ENCODE measurements at regions not wholly inside any gene's neighbourhood (a gene's known extent, or its start where the extent isn't known, plus 50 kb on each side); places are given as distances from the start of the nearest gene placed in this dataset.

GRCh38 chr2:41500895-41501294 is 546.9 kb upstream of the PKDCC start:
- no peak for TF ChIP-seq CTCF (conservative IDR thresholded peaks at IDR 0.05)
- no peak for TF ChIP-seq ZFX (IDR thresholded peaks at IDR 0.05)
- H3K27ac ChIP-seq = no peak overlapping the region

GRCh38 chr2:41502752-41503151 is 545.1 kb upstream of the PKDCC start:
- TF ChIP-seq ZFX (IDR thresholded peaks at IDR 0.05) (no peak), CTCF (conservative IDR thresholded peaks at IDR 0.05) (no peak)

GRCh38 chr2:41504532-41504931 is 543.3 kb upstream of the PKDCC start:
- no peak for TF ChIP-seq CTCF (conservative IDR thresholded peaks at IDR 0.05)
- no peak for TF ChIP-seq ZFX (IDR thresholded peaks at IDR 0.05)
- no peak overlapping the region for H3K27ac ChIP-seq

More at GRCh38 chr2:41502752-41503151, 545.1 kb upstream of the PKDCC start:
- H3K27ac ChIP-seq = no peak overlapping the region

- no peak overlapping the region for H3K27ac ChIP-seq
Measured at GRCh38 chr2:41510108-41510507, 537.7 kb upstream of the PKDCC start.

GRCh38 chr2:41521211-41521610 is 526.6 kb upstream of the PKDCC start:
- TF ChIP-seq CTCF (conservative IDR thresholded peaks at IDR 0.05) (no peak), ZFX (IDR thresholded peaks at IDR 0.05) (no peak)

More at GRCh38 chr2:41510108-41510507, 537.7 kb upstream of the PKDCC start:
- TF ChIP-seq ZFX (IDR thresholded peaks at IDR 0.05) = no peak
- TF ChIP-seq CTCF (conservative IDR thresholded peaks at IDR 0.05) = no peak

GRCh38 chr2:41527525-41528323 is 520.1 kb upstream of the PKDCC start:
- H3K27ac ChIP-seq = no peak overlapping the region
- TF ChIP-seq ZFX (IDR thresholded peaks at IDR 0.05) (no peak), CTCF (conservative IDR thresholded peaks at IDR 0.05) (no peak)

More at GRCh38 chr2:41521211-41521610, 526.6 kb upstream of the PKDCC start:
- no peak overlapping the region for H3K27ac ChIP-seq

GRCh38 chr2:41535575-41535974 is 512.2 kb upstream of the PKDCC start:
- no peak for TF ChIP-seq CTCF (conservative IDR thresholded peaks at IDR 0.05)
- TF ChIP-seq ZFX (IDR thresholded peaks at IDR 0.05) = no peak
- no peak overlapping the region for H3K27ac ChIP-seq
